ENCODE measurements at regions not wholly inside any gene's neighbourhood (a gene's known extent, or its start where the extent isn't known, plus 50 kb on each side); places are given as distances from the start of the nearest gene placed in this dataset.
"Not testable (repeated sequence)": the region's sequence is repeated elsewhere in the genome, so short reads cannot be mapped to it uniquely, and the experiment has no call there.

GRCh38 chr9:22217254-22217653 is 208.1 kb upstream of the CDKN2B start:
- Histone ChIP-seq H3K14ac (ENCODE audit: insufficient read depth, low read length) (no peak overlapping the region), H4K8ac (replicated peaks; ENCODE audit: insufficient read length, low read depth, low read length) (no peak overlapping the region), H4K5ac (ENCODE audit: insufficient read length, low read depth, low read length) (no peak overlapping the region), H4K91ac (ENCODE audit: insufficient read length, low read depth, low read length) (no peak overlapping the region), H3K23ac (ENCODE audit: insufficient read length, low read depth, low read length) (no peak overlapping the region), H4K20me1 (ENCODE audit: control insufficient read depth, insufficient read depth, insufficient read length) (no peaks in the 10 kb centered on the region), H3K23me2 (ENCODE audit: insufficient read length, low read depth, low read length, poor library complexity, severe bottlenecking) (no peaks in the 10 kb centered on the region), H2BK15ac (ENCODE audit: low read depth, low read length) (no peak overlapping the region), H2AFZ (ENCODE audit: low read length) (no peak overlapping the region), H2BK5ac (ENCODE audit: insufficient read length, low read length) (no peak overlapping the region), H2AK5ac (ENCODE audit: insufficient read length, low read length) (no peak overlapping the region), H2BK120ac (ENCODE audit: low read depth, low read length, poor library complexity, severe bottlenecking) (no peak overlapping the region), H2BK12ac (ENCODE audit: insufficient read length, low read depth, low read length) (no peak overlapping the region), H3K79me2 (ENCODE audit: insufficient read depth, low read length) (no peaks in the 10 kb centered on the region), H3K4me1 (ENCODE audit: insufficient read depth, low read length) (no peaks in the 10 kb centered on the region; the same call in 1 of the 2 replicates), H3T11ph (ENCODE audit: low read length) (no peak overlapping the region), H3K9ac (ENCODE audit: extremely low read depth, insufficient read length, low read length) (no peak overlapping the region), H3K4ac (ENCODE audit: low read depth, low read length) (no peak overlapping the region), H3K56ac (ENCODE audit: insufficient read length, low read depth, low read length) (no peak overlapping the region), H3K27ac (ENCODE audit: insufficient read length, low read depth, low read length) (no peak overlapping the region), H3K18ac (ENCODE audit: insufficient read length, low read depth, low read length) (no peak overlapping the region), H3K9me3 (ENCODE audit: control insufficient read depth, low read depth, low read length) (no peaks in the 10 kb centered on the region), H3K4me2 (ENCODE audit: insufficient read depth, insufficient read length, low read length) (no peak overlapping the region), H3K27me3 (ENCODE audit: insufficient read depth, low read length) (no peaks in the 10 kb centered on the region), H3K79me1 (ENCODE audit: insufficient read depth, low read depth, low read length, poor library complexity, severe bottlenecking) (no peaks in the 10 kb centered on the region), H2BK20ac (ENCODE audit: low read depth, low read length, poor library complexity, severe bottlenecking) (no peak overlapping the region)
- Mint-ChIP-seq H3K36me3 (ENCODE audit: insufficient read depth in 1 of 3, low read depth in 3 of 3) (no peaks in the 10 kb centered on the region; a peak in 1 of 7 replicates), H3K9me3 (peaks cover 4 to 5% of the 10 kb centered on the region in 2 experiments), H3K27me3 (ENCODE audit: low read depth) (no peaks in the 10 kb centered on the region), H3K4me1 (peaks cover 2 to 9% of the 10 kb centered on the region in 2 experiments; a peak in 3 of 4 replicates), H3K27ac (no peak overlapping the region), H3K4me3 (no peak overlapping the region)
- no peak for TF ChIP-seq CTCF (conservative IDR thresholded peaks at IDR 0.05)
- no CpG with 5 or more reads among the region's 2 CpGs for WGBS (ENCODE audit: extremely low coverage, insufficient read length, low lambda C conversion rate)
- DNase-seq: no peak

GRCh38 chr9:22225856-22226255 is 216.8 kb upstream of the CDKN2B start:
- H3K4me3 Mint-ChIP-seq; H2BK15ac ChIP-seq (ENCODE audit: low read depth, low read length); H4K8ac ChIP-seq (replicated peaks; ENCODE audit: insufficient read length, low read depth, low read length); H3K79me2 ChIP-seq (ENCODE audit: insufficient read depth, low read length); H4K20me1 ChIP-seq (ENCODE audit: control insufficient read depth, insufficient read depth, insufficient read length); H3K4me1 Mint-ChIP-seq; H4K91ac ChIP-seq (ENCODE audit: insufficient read length, low read depth, low read length); H3K4ac ChIP-seq (ENCODE audit: low read depth, low read length); H3K23me2 ChIP-seq (ENCODE audit: insufficient read length, low read depth, low read length, poor library complexity, severe bottlenecking); H3K23ac ChIP-seq (ENCODE audit: insufficient read length, low read depth, low read length); H3K27ac ChIP-seq (ENCODE audit: insufficient read length, low read depth, low read length); H3K14ac ChIP-seq (ENCODE audit: insufficient read depth, low read length); H3K27me3 Mint-ChIP-seq (ENCODE audit: low read depth); H3K79me1 ChIP-seq (ENCODE audit: insufficient read depth, low read depth, low read length, poor library complexity, severe bottlenecking); H2AK5ac ChIP-seq (ENCODE audit: insufficient read length, low read length); H3K18ac ChIP-seq (ENCODE audit: insufficient read length, low read depth, low read length); H3K4me1 ChIP-seq (ENCODE audit: insufficient read depth, low read length); H3K4me2 ChIP-seq (ENCODE audit: insufficient read depth, insufficient read length, low read length); H2BK20ac ChIP-seq (ENCODE audit: low read depth, low read length, poor library complexity, severe bottlenecking); H3T11ph ChIP-seq (ENCODE audit: low read length); H3K56ac ChIP-seq (ENCODE audit: insufficient read length, low read depth, low read length); H3K27me3 ChIP-seq (ENCODE audit: insufficient read depth, low read length); H2BK120ac ChIP-seq (ENCODE audit: low read depth, low read length, poor library complexity, severe bottlenecking); H2BK5ac ChIP-seq (ENCODE audit: insufficient read length, low read length); H2BK12ac ChIP-seq (ENCODE audit: insufficient read length, low read depth, low read length); H3K9me3 ChIP-seq (ENCODE audit: control insufficient read depth, low read depth, low read length); H3K27ac Mint-ChIP-seq; H2AFZ ChIP-seq (ENCODE audit: low read length); H4K5ac ChIP-seq (ENCODE audit: insufficient read length, low read depth, low read length); H3K9ac ChIP-seq (ENCODE audit: extremely low read depth, insufficient read length, low read length); DNase-seq: not testable (repeated sequence)
- H3K36me3 Mint-ChIP-seq (ENCODE audit: insufficient read depth in 1 of 3, low read depth in 3 of 3): peaks cover 5 to 26% (median 12%) of the 10 kb centered on the region in 3 experiments; a peak in 6 of 7 replicates
- H3K9me3 Mint-ChIP-seq: peaks cover 42 to 43% of the 10 kb centered on the region in 2 experiments
- no CpG with 5 or more reads among the region's 9 CpGs for WGBS (ENCODE audit: extremely low coverage, insufficient read length, low lambda C conversion rate)

Data from H9 (cell line).